NAMALWA (cell line): ENCODE measurements at regions not wholly inside any gene's neighbourhood (a gene's known extent, or its start where the extent isn't known, plus 50 kb on each side); places are given as distances from the start of the nearest gene placed in this dataset.

Experiments used
- DNase-seq: peaks from one replicate; pipeline ENCODE4 v3.0.0-alpha.2; 2015; ENCODE audit warnings: low spot score

DNA sequence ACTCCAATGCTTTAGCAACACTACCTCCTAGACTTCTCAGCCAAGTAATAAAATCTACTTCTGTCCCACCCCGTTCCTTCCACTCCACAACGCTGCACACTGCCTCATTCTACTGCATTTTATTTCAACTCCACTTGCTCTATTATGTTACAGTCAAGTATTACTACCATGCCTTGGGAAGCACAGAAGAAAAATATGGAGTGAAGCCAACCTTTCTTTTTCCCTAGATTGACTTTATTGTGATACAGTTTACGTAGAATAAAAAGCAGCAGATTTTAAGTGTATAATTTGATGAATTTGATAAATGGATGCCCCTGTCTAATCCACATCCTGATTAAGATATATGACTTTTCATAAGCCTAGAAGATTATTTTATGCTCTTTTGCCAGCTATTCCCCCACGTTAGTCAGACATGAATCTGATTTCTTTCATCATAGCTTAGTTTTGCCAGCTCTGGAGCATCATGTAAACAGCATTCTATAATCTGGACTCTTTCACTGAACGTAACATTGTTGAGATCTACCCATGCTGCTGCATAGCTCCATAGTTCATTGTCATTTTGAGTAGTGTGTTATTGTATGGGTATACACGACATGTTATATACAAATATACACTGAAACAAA lies 676.8 kb upstream of the RAB6C start:
- no peak for DNase-seq

DNA sequence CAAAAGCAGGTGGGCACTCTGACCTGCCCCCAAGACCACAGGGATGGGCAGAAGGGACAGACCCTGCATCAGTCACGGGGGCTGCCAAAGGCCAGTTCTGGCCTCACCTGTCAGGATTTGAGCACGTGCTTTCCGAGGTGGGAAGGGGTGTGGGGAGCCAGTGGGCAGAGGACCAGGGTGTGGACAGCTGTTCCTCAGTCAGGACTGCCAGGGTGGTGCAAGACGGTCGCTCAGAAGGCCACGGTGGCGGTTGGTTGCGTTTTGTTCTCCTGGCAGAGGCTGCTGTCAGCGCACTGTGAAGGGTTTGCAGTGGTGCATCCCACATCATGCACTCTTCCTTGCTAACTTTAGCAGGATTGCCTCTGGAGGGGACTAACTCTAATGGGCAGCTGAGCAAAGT lies 665.3 kb upstream of the RAB6C start:
- DNase-seq: no peak

DNA sequence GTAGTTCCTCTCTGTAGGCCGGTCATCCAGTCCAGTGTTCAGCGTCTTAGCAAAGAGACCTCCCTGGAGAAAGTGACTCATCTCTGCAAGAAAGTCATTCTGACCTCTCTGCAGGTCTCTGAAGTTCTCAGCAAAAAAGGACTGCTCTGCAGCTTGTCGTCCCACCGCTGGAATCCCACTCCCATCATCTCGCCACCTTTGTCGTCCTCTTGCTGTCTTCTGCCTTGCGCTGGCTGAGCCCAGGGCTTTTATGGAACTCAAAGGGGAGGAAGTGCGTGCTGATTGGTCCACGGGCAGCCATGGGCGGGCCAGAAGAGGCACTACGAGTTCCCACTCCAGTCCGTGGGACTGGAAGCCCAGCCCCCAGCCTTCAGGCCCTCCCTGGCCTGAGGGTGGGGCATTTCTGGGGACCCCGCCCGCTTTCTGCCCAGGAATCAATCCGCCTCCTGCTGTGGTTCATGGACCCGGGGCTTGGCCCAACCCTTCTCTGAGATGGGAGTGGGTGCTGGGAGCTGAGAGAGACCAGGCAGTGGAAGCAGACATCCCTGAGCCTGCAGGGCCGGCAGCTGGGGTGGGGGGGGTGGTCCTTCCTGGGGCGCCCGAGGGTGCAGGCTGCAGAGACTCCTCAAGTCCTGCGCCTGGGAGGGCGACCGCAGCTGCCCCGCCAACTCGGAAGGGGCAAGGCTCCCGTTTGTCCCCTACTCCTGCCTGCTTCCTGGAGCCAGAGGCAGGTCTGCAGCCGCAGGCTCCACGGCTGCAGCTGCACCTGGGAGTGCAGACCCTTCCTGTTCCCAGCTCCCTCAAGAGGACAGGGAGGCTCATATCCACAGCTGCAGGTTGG lies 660.7 kb upstream of the RAB6C start:
- no peak for DNase-seq

DNA sequence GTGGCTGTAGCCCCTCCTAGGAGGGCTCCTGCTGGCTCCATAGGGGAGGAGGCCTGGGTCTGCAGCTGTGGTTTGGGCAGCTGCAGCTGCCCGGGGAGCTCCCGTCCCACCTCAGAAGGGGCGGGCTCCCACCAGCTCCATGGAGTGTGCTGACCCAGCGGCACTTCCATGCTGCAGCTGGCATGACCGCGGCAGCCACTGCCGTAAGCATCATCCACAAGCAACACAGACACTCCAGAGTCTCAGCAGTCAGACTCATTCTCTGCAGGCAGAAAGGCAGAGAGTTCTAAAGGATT lies 660.1 kb upstream of the RAB6C start:
- DNase-seq: no peak

DNA sequence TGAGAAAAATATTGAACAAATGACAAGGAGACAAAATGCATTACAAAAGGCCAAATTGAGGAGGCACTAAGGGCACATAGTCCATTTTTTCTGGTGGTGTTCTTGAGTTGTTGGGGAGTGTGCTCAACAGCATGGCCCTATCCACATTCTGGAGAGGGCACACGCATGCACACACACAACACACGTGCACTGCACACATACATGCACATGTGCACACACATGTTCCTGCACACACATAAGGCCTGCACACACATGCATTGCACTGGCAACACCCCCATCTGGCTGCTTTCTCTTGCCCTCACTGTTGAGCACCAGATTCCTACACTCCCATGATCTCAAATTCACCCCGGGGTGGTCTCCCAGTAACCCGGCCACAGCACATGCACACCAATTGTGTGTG lies 659.2 kb upstream of the RAB6C start:
- no peak for DNase-seq

DNA sequence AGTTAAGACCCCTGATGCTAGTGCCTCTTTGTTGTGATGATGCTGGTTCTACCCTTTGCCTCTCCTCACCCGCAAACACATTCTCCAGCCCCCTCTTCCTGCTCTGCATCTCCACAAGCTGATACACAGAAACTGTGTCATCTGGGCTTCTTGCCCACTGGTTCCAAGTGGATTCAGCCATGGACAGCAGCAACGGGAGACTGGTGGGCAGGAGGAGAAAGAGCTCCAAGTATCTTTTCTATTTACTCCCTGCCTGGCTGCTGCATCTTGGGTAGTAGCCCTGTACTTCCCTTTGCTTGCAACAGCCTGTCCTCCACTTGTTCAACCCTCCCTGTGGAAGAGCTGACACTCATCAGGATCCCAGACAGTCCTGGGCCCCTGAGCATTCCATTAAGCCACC lies 655.1 kb upstream of the RAB6C start:
- no peak for DNase-seq

DNA sequence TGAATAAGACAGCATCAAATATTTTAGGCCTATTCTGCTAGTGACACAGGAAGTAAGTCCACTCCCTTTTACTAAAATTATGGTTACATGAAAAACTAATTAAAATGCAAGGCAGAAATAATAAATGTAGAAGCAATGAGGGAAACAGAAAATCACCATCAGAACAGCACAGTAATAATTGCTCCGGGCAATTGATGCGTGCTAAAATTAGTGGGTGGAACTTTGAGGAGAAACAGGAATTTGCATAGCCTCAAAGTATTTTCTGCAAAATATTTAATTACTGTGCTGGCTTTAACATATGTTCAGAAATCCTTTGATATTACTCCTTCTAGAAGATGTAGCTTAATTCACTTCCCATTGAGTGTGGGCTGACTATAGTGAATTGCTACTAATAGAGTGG lies 654.3 kb upstream of the RAB6C start:
- DNase-seq: no peak

DNA sequence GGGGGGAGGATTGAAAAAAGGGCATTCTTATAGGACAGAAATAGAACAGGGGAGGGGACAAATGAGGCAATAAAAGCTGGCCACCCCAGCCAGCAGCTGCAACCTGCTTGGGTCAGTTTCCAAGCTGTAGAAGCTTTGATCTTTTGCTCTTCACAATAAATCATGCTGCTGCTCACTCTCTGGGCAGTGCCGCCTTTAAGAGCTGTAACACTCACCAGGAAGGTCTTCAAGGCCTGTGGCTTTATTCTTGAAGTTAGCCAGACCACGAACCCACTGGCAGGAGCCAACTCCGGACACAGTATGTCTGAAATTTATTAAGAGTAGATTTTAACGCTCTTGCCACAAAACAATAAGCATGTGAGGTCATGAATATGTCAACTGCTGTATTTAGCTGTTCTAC lies 649.9 kb upstream of the RAB6C start:
- peak; percentile 13 for DNase-seq

DNA sequence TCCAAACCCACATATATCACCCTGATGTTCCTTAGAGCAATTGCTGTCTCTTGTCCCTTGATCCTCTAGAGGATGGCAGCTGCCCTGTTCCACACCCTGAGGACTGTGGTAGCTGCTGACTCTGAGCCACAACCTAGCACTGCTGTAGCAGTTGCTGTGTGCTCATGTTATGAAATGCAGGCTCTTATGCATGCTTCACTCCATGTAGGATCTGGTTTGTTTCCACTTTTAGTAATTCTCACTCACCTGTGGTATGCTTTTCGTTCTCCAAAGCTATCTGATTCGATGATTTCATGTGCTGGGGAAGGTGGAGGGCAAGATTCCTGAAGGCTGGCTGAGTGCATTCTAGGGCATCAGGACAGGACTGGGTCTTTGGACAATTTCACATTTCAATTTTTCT lies 649.0 kb upstream of the RAB6C start:
- DNase-seq: no peak

DNA sequence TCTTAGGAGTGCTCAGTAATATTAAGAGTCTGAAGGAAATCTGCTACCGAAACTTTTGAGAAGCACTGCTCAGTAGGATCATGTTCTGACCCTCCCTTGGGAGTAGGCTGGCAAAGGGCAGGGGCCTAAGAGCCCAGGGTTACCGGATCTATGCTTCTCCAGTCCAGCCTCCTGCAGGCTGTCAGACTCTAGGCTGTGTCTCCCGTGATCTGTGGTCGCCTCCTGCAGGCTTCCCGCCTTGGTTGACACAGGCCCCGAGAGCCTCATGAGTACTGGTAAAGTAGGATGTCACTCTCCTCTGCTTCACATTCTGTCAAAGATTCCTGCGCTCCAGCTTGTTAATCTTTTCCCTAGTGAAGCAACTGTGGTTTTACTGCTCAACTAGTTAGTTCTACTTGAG lies 647.8 kb upstream of the RAB6C start:
- DNase-seq: no peak

DNA sequence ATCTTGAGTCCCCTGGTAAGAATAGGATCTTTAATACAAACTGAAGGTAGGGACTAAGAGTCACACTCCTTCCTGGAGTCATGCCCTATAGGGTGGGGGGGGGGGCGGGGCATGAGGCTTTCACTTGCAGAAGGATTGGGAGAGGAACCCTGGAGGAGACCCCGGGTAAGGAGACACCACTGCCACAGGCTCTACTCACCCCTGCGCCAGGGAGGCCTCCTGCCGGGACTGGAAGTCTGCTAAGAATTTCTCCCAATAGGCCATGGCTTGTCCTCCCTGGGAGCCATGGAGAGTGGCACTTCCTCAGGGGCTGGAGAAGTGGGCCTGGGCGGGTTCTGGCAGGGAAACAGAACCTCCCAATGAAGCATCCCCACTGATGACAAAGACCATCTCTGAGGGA lies 645.3 kb upstream of the RAB6C start:
- DNase-seq: no peak

DNA sequence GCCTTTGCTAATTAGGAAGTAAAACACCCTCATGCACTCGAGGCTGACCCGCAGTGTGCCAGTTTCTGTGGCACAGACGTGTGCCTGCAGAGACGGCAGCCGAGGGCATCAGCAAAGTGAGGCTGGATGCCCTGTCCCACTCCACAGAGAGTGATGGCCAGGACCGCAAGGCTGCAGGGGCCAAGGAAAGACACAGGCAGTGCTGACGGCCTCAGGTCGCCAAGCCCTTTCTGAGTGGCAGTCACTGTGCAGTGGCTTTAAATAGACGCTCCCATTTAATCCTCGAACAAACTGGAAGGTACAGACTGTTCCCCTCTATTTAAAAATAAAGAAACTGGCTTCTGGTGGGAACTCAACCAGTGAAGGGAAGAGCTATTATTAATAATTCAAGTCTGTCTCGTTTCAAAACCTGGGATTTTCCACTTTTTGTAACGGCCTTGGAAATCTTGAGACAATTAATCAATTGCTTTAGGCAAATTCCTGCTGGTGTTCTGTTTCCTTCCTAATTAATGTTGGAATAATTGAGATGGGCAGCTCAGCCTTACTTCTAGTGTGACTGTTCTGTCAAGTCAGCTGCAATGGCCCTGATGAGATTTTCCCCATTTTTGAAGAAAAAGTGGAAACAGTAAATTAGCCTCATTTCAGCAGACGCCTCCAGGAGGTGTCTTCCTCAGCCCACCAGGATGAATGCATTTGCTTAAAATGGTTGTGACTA lies 644.6 kb upstream of the RAB6C start:
- DNase-seq: no peak

DNA sequence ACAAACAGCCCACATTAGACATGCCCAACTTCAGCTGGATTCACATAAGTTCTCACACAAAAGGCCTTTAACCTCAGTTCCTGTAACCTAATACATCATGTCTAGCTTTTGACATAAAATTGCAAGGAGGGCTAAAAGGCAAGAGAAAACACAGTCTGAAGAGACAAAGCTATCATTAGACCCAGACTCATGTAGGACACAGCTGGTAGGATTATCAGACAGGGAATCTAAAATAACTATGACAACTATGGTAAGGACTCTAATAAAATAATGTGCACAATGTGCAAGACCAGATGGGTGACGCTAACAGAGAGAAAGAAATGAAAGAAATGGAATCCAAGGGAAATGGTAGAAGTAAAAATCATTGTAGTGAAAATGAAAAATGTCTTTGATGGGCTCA lies 643.2 kb upstream of the RAB6C start:
- DNase-seq: no peak

DNA sequence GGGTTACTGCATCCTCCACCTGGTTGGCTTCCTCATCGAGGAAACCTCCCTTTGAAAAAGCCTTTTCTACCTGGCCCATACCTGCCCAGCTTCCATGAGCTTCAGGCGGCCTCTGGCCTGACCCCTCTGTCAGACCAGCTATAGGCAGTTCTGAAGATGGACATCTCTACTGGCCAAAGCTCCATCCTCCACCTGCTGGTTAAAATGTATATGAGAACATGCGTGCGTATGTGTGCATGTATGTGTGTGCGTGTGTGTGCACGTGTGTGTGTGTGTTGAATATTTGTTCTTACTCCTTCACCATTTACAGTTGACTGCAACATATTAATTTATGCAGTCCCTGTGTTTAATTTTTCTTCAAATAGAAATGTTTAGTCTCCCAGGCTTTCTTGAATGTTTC lies 642.4 kb upstream of the RAB6C start:
- DNase-seq: no peak

DNA sequence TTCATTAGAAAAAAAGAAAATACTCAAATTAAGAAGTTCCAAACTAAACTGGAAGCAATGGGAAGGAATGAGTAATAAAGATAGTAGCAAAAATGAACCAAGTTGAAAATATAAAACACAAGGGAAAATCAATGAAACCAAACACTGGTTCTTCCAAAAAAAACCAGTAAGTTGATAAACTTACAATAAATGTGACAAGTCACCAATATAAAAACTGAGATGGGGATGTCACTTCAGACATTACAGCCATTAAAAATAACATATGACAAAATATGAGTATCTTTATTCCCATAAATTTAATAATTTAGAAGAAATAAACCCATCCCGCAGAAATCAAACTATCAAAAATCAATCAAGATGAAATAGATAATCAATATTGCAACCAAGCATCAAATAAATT lies 633.9 kb upstream of the RAB6C start:
- no peak for DNase-seq

DNA sequence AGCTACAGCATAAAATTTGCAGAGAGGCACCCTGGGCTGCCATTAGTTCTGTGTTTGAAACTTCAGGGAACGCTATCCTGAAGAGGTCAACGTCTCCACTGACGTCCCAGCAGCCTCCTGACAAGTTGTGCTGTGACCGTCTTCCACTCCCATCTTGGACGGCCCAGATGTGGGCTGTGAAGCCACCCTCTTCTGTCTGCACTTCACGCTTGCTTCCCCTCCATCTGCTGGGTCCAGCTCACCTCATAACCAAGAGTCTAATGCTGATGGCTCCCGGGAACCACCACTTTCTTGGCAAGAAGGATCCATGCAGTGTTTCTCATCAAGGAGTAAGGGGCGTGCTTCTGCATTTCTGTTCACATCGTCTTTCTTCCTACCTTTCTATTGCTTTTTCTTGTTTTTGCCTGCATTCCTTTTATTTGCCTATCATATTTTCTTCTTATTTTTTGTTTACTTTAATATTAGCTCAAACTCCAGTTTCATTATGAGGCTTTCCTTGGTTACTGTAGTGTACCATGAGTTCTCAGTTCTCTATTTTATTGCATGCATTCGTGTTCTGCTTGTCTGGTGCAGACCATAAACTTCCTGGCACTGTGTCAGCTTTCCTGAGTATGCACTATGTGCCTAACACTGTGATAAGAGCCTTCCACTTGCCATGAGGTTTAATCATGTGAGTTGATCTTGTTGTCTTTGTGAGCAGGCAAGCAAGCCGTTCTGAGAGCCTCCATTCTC lies 631.8 kb upstream of the RAB6C start:
- DNase-seq: no peak

DNA sequence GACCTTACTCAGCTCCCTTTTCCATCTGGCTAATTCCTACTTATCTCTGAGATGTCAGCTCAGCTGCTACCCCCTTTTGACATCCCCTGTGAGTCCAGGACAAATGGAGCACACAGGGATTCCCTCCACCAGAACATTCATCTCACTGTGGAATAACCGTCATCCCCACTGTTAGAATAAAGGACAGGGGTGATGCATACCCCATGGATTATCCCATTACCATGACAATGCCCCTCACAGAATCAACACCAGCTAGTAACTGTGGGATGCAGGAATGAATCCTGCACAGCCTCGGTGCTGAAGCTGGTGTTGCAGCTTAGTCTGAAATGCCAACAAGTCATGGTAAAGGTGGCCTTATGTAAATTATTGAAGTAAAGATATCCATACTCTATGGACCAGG lies 624.8 kb upstream of the RAB6C start:
- DNase-seq: no peak

DNA sequence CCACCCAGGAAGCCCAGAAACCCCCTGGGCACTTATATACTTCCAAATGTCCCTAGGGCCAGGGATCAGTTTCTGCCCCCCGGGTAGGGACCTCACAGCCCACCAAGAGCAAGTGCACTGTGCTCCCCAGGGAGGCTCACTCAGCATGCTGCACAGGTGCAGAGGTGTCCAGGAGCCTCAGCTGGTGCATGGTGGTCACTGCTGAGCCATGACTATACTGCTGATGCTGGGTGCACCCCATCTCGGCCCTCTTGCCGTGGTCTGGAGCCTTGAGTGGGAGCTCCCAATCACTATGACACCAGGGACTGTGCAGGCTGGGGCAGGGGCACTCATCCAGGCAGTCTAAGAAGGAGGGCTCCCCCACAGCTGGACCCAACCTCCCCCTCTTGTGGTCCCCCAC lies 617.8 kb upstream of the RAB6C start:
- DNase-seq: no peak

DNA sequence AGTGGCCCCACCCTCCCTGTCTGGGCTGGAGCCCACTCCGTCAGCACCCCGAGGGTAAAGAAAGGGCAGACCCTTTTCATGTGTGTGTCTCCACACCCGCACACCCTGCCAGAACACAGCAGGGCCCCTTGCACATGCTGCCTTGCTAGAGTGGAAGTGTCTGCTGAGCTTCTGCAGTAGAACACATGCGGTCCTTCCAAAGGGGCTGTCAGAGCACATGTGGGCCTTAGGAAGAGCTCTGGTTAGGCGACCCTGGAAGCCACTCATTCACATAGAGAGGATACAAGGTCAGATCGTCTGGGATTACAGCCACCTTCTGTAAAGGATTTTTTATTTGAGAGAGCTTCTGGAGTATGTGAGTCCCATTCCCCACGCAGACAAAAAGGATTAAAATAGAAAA lies 613.2 kb upstream of the RAB6C start:
- no peak for DNase-seq

DNA sequence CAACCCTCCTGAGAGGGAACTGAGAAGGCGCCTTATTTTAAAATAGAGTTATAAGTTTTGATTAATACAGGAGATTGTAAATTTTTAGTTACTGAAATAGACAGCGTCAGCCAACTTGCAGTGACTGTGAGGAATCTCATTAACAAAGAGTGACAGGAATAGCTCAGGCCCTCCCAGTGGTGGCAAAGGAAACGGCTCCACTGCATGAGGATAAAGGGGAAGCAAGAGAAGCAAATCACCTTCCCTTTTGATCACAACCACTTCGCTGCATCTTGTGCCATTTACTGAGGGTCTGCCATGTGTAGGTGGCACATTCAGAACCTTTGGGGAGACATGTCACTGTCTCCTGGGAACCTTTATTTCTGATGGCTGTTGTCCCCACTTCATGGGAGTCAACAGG lies 612.4 kb upstream of the RAB6C start:
- no peak for DNase-seq

DNA sequence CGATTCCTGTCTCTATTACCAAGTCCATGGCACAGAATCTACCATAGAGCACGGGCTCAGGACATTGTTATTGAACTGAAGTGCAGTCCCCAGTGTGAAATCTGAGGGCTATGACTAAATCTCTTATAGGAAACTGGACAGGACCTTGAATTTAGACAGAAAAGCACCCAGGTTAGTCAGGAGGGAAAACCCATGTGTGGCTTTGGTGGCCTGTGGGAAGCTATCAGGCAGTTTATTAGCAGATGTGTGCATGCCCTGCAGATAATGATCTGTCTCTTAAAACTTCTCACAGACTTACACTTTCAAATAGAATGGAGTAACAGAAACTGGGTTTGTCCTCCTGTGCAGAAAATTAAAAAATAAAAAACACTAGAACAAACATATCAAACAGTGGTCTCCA lies 610.0 kb upstream of the RAB6C start:
- no peak for DNase-seq

DNA sequence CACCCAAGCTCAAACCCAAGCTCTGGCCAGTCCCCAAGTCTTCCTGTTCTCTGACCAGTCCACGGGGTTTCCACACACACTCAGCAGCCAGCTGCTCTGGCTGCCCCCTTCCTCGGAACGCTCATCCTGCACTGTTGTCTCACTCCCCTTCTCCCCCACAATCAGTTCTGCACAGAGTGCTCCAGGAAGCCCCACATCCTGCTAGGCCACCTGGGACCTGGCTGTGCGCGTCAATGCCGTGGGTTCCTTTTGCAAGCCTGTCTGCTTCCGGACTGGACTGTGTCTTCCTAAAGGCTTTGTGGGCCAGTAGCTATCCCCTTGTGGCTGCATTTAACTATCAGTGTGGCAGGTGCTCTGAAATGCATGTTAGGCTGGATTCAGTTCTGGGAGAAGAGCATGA lies 605.0 kb upstream of the RAB6C start:
- DNase-seq: no peak
